HuH-7.5 (cell line): ENCODE measurements at regions not wholly inside any gene's neighbourhood (a gene's known extent, or its start where the extent isn't known, plus 50 kb on each side); places are given as distances from the start of the nearest gene placed in this dataset.
A peak's percentile ranks its signal among the peaks of the same experiment; 100 is the strongest.
"Not testable (repeated sequence)": the region's sequence is repeated elsewhere in the genome, so short reads cannot be mapped to it uniquely, and the experiment has no call there.

Experiments
- DNase-seq: peaks from one replicate; pipeline ENCODE4 v3.0.0; 2011; ENCODE audit warnings: low spot score

- no peak for DNase-seq
Measured at GRCh38 chr6:27805347-27805746, 106.8 kb downstream of the OR2B2 start.

GRCh38 chr6:27804851-27805250 is 107.3 kb downstream of the OR2B2 start:
- no peak for DNase-seq

GRCh38 chr6:27800731-27801373 is 111.3 kb downstream of the OR2B2 start:
- no peak for DNase-seq

GRCh38 chr6:27797960-27798359 is 114.2 kb downstream of the OR2B2 start:
- no peak for DNase-seq

GRCh38 chr6:27796736-27797481 is 115.3 kb downstream of the OR2B2 start:
- not testable (repeated sequence) for DNase-seq

- no peak for DNase-seq
Measured at GRCh38 chr6:27795697-27796494, 116.3 kb downstream of the OR2B2 start.

GRCh38 chr6:27791182-27791943 is 120.8 kb downstream of the OR2B2 start:
- peak; percentile 31 for DNase-seq

GRCh38 chr6:27788376-27788775 is 123.8 kb downstream of the OR2B2 start:
- not testable (repeated sequence) for DNase-seq

- no peak for DNase-seq
Measured at GRCh38 chr6:27786048-27786447, 126.1 kb downstream of the OR2B2 start.

GRCh38 chr6:27785294-27785693 is 126.9 kb downstream of the OR2B2 start:
- no peak for DNase-seq

GRCh38 chr6:27782748-27783147 is 129.4 kb downstream of the OR2B2 start:
- DNase-seq: no peak

- DNase-seq: no peak
Measured at GRCh38 chr6:27778625-27779417, 133.4 kb downstream of the OR2B2 start.

- DNase-seq: no peak
Measured at GRCh38 chr6:27777614-27778355, 134.4 kb downstream of the OR2B2 start.

GRCh38 chr6:27777126-27777525 is 135.1 kb downstream of the OR2B2 start:
- no peak for DNase-seq

- DNase-seq: no peak
Measured at GRCh38 chr6:27776504-27776903, 135.7 kb downstream of the OR2B2 start.

- no peak for DNase-seq
Measured at GRCh38 chr6:27775796-27776184, 136.4 kb downstream of the OR2B2 start.

GRCh38 chr6:27775138-27775795 is 136.9 kb downstream of the OR2B2 start:
- DNase-seq: not testable (repeated sequence)

GRCh38 chr6:27774264-27774600 is 138.0 kb downstream of the OR2B2 start:
- not testable (repeated sequence) for DNase-seq

GRCh38 chr6:27773542-27774263 is 138.5 kb downstream of the OR2B2 start:
- not testable (repeated sequence) for DNase-seq
